Mesothelial cell of epicardium (in vitro differentiated cells): ENCODE measurements at regions not wholly inside any gene's neighbourhood (a gene's known extent, or its start where the extent isn't known, plus 50 kb on each side); places are given as distances from the start of the nearest gene placed in this dataset.

Source experiments
- DNase-seq, 2 experiments: peaks; one replicate each; pipeline ENCODE4 v3.0.0; 2021; ENCODE audit warnings: low spot score in 2 of 2; ENCODE audit not compliant: unreplicated experiment in 2 of 2
- H3K27ac Mint-ChIP-seq: 2 replicates; pipeline ENCODE4 v1.8.0; 2021; ENCODE audit warnings: mixed read lengths
- H3K27me3 Mint-ChIP-seq: 2 replicates; pipeline ENCODE4 v1.8.0; 2021; ENCODE audit warnings: low read depth, mixed read lengths
- H3K36me3 Mint-ChIP-seq: 2 replicates; pipeline ENCODE4 v1.8.0; 2021; ENCODE audit warnings: mixed read lengths
- H3K4me1 Mint-ChIP-seq: 2 replicates; pipeline ENCODE4 v1.8.0; 2021; ENCODE audit warnings: mixed read lengths
- H3K4me3 Mint-ChIP-seq: 2 replicates; pipeline ENCODE4 v1.8.0; 2021; ENCODE audit warnings: mild to moderate bottlenecking, moderate library complexity, mixed read lengths
- H3K9me3 Mint-ChIP-seq: 2 replicates; pipeline ENCODE4 v1.8.0; 2021; ENCODE audit warnings: mixed read lengths
- TF ChIP-seq, protein P1 (sequence below): fragments of 200-600 bp; sonication (generic); IDR thresholded peaks from one replicate; pipeline ENCODE4 v1.5.0; 2021; ENCODE audit warnings: antibody characterized with exemption; ENCODE audit not compliant: unreplicated experiment

GRCh38 chr2:101623031-101623521 lies 74.4 kb upstream of the MAP4K4 start:
- H3K36me3 Mint-ChIP-seq, result no peaks in the 10 kb centered on the region
- TF ChIP-seq, protein P1, sequence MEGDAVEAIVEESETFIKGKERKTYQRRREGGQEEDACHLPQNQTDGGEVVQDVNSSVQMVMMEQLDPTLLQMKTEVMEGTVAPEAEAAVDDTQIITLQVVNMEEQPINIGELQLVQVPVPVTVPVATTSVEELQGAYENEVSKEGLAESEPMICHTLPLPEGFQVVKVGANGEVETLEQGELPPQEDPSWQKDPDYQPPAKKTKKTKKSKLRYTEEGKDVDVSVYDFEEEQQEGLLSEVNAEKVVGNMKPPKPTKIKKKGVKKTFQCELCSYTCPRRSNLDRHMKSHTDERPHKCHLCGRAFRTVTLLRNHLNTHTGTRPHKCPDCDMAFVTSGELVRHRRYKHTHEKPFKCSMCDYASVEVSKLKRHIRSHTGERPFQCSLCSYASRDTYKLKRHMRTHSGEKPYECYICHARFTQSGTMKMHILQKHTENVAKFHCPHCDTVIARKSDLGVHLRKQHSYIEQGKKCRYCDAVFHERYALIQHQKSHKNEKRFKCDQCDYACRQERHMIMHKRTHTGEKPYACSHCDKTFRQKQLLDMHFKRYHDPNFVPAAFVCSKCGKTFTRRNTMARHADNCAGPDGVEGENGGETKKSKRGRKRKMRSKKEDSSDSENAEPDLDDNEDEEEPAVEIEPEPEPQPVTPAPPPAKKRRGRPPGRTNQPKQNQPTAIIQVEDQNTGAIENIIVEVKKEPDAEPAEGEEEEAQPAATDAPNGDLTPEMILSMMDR, result no peak
- no peak for DNase-seq
- no peaks in the 10 kb centered on the region for H3K9me3 Mint-ChIP-seq
- no peaks in the 10 kb centered on the region for H3K27me3 Mint-ChIP-seq
- no peak overlapping the region for H3K27ac Mint-ChIP-seq
- H3K4me3 Mint-ChIP-seq, result no peak overlapping the region
- peaks cover 4% of the 10 kb centered on the region for H3K4me1 Mint-ChIP-seq

DNA sequence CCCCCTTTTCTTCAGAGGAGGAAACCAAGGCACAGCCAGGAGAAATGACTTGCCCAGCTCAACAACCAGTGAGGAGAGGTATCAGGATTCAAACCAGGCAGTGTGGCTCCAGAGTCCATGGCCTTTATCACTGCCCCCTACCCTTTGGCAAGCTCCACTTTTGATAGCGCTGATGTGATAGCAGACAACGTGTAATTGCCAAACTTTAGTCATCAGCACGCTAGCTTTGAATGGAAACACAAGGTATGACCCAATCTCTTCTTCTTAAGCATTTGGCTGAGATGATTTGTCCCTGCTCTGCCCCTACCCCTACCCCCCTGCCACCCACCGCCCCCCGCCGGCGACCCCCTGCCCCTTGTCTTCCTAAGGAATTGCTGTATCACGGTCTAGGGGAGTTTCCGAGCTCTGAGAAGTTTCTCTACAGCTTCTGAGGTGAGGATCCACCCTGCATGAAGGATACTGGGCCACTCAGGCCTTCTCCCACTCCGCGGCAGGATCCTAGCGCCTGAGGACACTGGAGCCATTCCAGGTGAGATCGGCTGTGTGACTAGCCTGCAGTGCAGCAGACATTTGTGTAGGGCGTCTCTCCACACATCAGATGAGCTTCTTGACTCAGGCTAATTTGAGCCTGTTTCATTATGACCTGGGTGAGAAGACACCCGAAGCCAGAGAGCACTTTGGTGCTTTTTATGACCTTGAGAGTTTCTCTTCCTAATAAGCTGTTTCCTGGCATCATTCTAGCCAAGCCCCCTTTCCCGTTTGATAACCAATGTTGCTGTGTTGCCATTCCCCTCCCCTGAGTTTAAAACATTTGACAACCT lies 75.1 kb upstream of the MAP4K4 start:
- DNase-seq, result no peak
- H3K27ac Mint-ChIP-seq, result no peak overlapping the region
- H3K4me1 Mint-ChIP-seq, result peaks cover 10% of the 10 kb centered on the region

GRCh38 chr2:101619191-101619591 lies 78.3 kb upstream of the MAP4K4 start:
- H3K9me3 Mint-ChIP-seq, result no peaks in the 10 kb centered on the region
- H3K27me3 Mint-ChIP-seq, result no peaks in the 10 kb centered on the region
- no peak for DNase-seq
- peaks cover 15% of the 10 kb centered on the region for H3K4me1 Mint-ChIP-seq
- H3K36me3 Mint-ChIP-seq, result no peaks in the 10 kb centered on the region
- TF ChIP-seq, protein P1, result no peak
- H3K27ac Mint-ChIP-seq, result no peak overlapping the region
- H3K4me3 Mint-ChIP-seq, result no peak overlapping the region

More for the DNA sequence above, 75.1 kb upstream of the MAP4K4 start:
- H3K9me3 Mint-ChIP-seq, result no peaks in the 10 kb centered on the region
- TF ChIP-seq, protein P1, result no peak
- no peaks in the 10 kb centered on the region for H3K27me3 Mint-ChIP-seq
- no peak overlapping the region for H3K4me3 Mint-ChIP-seq
- H3K36me3 Mint-ChIP-seq, result no peaks in the 10 kb centered on the region

DNA sequence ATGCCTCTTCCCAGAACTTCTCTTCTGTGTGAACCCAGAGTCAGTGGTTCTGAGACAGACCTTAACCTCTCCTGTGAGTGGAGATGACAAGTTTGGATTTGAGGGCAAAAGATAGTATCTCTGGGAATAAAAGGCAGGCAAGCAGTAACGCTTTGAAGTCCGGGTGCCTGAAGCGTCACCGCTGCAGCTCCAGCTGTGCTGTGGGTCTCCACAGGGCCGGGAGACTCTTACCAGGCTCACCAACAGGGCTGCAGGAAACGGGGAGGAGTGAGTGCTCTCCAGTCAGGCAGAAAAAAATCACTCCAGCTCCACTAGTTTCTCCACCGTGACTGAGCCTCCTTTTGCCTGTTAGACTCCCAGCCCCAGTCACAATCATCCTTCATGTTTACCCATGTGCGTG lies 79.7 kb upstream of the MAP4K4 start:
- H3K4me3 Mint-ChIP-seq, result no peak overlapping the region
- no peaks in the 10 kb centered on the region for H3K27me3 Mint-ChIP-seq
- no peak for DNase-seq
- no peaks in the 10 kb centered on the region for H3K9me3 Mint-ChIP-seq
- H3K36me3 Mint-ChIP-seq, result no peaks in the 10 kb centered on the region
- no peak overlapping the region for H3K27ac Mint-ChIP-seq
- peaks cover 15% of the 10 kb centered on the region for H3K4me1 Mint-ChIP-seq
- TF ChIP-seq, protein P1, result no peak

DNA sequence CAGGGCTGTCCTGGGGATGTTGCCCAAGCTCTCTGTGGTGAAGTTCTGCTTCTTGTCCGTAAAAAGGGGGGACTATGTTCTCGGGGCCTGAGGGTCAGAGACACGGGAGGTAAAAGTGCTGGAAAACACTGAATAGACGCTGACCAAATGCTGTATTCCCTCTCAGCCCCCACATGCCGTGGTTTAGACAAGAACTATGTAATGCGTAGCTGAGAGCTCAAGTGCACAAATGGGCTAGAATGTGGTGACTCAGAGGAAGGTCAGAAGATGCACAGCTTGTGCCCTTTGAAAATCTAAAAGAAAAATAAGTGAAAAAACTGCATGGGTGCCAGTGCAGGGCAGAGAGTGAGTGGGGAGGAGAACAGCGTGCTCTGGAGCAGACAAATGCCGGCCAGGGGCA lies 80.3 kb upstream of the MAP4K4 start:
- Mint-ChIP-seq H3K36me3 (no peaks in the 10 kb centered on the region), H3K4me3 (no peak overlapping the region), H3K27me3 (no peaks in the 10 kb centered on the region), H3K27ac (peak overlapping the region; percentile 43), H3K9me3 (no peaks in the 10 kb centered on the region), H3K4me1 (peaks cover 15% of the 10 kb centered on the region)
- TF ChIP-seq, protein P1, result no peak
- DNase-seq, result no peak
